K562 (cell line): ENCODE measurements at regions not wholly inside any gene's neighbourhood (a gene's known extent, or its start where the extent isn't known, plus 50 kb on each side); places are given as distances from the start of the nearest gene placed in this dataset.

Source experiments
- ATAC-seq: fragments of 200-7000 bp; cut with Tn5 transposase; 3 replicates; pipeline ENCODE4 v1.9.1; 2020; ENCODE audit warnings: moderate library complexity
- BruUV-seq: library from RNA; stranded (reverse); fragments of 400-500 nt; replicated peaks from 2 replicates; lab custom pipeline; 2021; lab: Mats Ljungman, UMichigan
- CTCF ChIA-PET: fragments of 300-600 bp; formaldehyde crosslinking; extraction: SDS; loops from one replicate; lab custom pipeline; 2021; ENCODE audit warnings: low intra/inter-chr PET ratio; lab: Yijun Ruan, JAX
- POLR2A ChIA-PET: fragments of 300-600, 350-650 bp; sonication (Branson Sonifier 250); formaldehyde crosslinking; extraction: SDS; loops from one replicate; lab custom pipeline; 2021; ENCODE audit warnings: antibody characterized with exemption, inconsistent platforms; lab: Yijun Ruan, JAX
- DNase-seq, 4 experiments: peaks; one replicate each; pipeline versions ENCODE4 v3.0.0 to v3.0.0-alpha.2; 2011 to 2018; ENCODE audit warnings: low spot score in 3 of 4, mixed read lengths in 3 of 4; ENCODE audit errors: extremely low read depth in 1 of 4
- FAIRE-seq: peaks from 2 replicates; lab custom pipeline; 2011; peaks lifted over from hg19 to GRCh38; lab: Jason Lieb, UNC
- H2AFZ ChIP-seq: 2 replicates; pipeline ENCODE4 v1.6.0; 2011; ENCODE audit warnings: low read depth, low read length, control low read depth, inconsistent platforms
- H3K27ac ChIP-seq: fragments of 200-600 bp; 3 replicates; pipeline ENCODE4 v1.8.0; 2011; ENCODE audit warnings: low read depth, mild to moderate bottlenecking, control low read depth, inconsistent platforms, low read length, moderate library complexity, mixed read lengths; ENCODE audit errors: extremely low read depth
- H3K27me3 ChIP-seq, 2 experiments: fragments of 300-600 bp in 1 of 2; 2 replicates in 1 of 2; 3 replicates in 1 of 2; pipeline versions ENCODE4 v1.6.0 to v1.8.0; 2011; ENCODE audit warnings: inconsistent platforms in 2 of 2, low read length in 2 of 2, mild to moderate bottlenecking in 1 of 2, mixed read lengths in 1 of 2, moderate library complexity in 1 of 2; ENCODE audit not compliant: control insufficient read depth in 2 of 2, insufficient read depth in 2 of 2
- H3K36me3 ChIP-seq: fragments of 300-600 bp; 3 replicates; pipeline ENCODE4 v1.8.0; 2011; ENCODE audit warnings: mild to moderate bottlenecking, low read length, inconsistent platforms; ENCODE audit not compliant: control insufficient read depth, insufficient read depth
- H3K4me1 ChIP-seq, 2 experiments: fragments of 200-600 bp in 1 of 2; replicated peaks in 1 of 2; 2 replicates in 1 of 2; 3 replicates in 1 of 2; pipeline versions ENCODE4 v1.5.1 to v1.8.0; 2011; ENCODE audit warnings: inconsistent platforms in 2 of 2, low read length in 2 of 2, mild to moderate bottlenecking in 1 of 2, mixed read lengths in 1 of 2, moderate library complexity in 1 of 2; ENCODE audit not compliant: control insufficient read depth in 2 of 2, insufficient read depth in 2 of 2
- H3K4me2 ChIP-seq: 2 replicates; pipeline ENCODE4 v1.6.1; 2011; ENCODE audit warnings: low read length, control low read depth, inconsistent platforms, mixed read lengths; ENCODE audit not compliant: insufficient read depth
- H3K4me3 ChIP-seq: fragments of 200-600 bp; sonication (generic), shearing (Covaris generic); 2 replicates; pipeline ENCODE4 v1.5.1; 2016; ENCODE audit warnings: control low read depth, inconsistent platforms
- H3K79me2 ChIP-seq: fragments of 200-600 bp; 3 replicates; pipeline ENCODE4 v1.8.0; 2011; ENCODE audit warnings: low read length, inconsistent platforms; ENCODE audit not compliant: control insufficient read depth, insufficient read depth
- H3K9ac ChIP-seq, 2 experiments: 2 replicates each; pipeline versions ENCODE4 v1.6.0 to v1.6.1; 2011; ENCODE audit warnings: low read depth in 2 of 2, low read length in 2 of 2, control low read depth in 1 of 2, inconsistent platforms in 1 of 2, mild to moderate bottlenecking in 1 of 2, mixed read lengths in 1 of 2; ENCODE audit not compliant: insufficient read depth in 1 of 2
- H3K9me1 ChIP-seq: one replicate; pipeline ENCODE4 v1.6.0; 2011; ENCODE audit warnings: inconsistent platforms, mild to moderate bottlenecking, low read length, moderate library complexity; ENCODE audit not compliant: control insufficient read depth, insufficient read depth
- H3K9me3 ChIP-seq: replicated peaks from 2 replicates; pipeline ENCODE4 v1.5.1; 2011; ENCODE audit warnings: low read depth, low read length, inconsistent platforms; ENCODE audit not compliant: control insufficient read depth, insufficient read depth
- H4K20me1 ChIP-seq: replicated peaks from 2 replicates; pipeline ENCODE4 v1.6.1; 2011; ENCODE audit warnings: low read length, inconsistent platforms, mixed read lengths; ENCODE audit not compliant: control insufficient read depth, insufficient read depth
- DACH1 ChIP-seq: fragments of 450-650 bp; IDR thresholded peaks from 2 replicates; pipeline ENCODE4 v1.6.1; 2018; ENCODE audit not compliant: partially characterized antibody
- FOXJ3 ChIP-seq: sonication (generic); formaldehyde crosslinking; IDR thresholded peaks from 2 replicates; pipeline ENCODE4 v1.4.0; 2020; ENCODE audit warnings: mild to moderate bottlenecking, missing genetic modification reagents
- HMGN3 ChIP-seq: IDR thresholded peaks from 2 replicates; pipeline ENCODE4 v1.6.1; 2011; ENCODE audit warnings: borderline replicate concordance, low read depth, mild to moderate bottlenecking, mixed read lengths, low read length; ENCODE audit not compliant: insufficient read length; ENCODE audit errors: extremely low read depth
- HNRNPUL1 ChIP-seq: fragments of 200-400 bp; formaldehyde crosslinking; IDR thresholded peaks from 2 replicates; pipeline ENCODE4 v1.6.1; 2017; ENCODE audit warnings: low read length
- KLF13 ChIP-seq: fragments of 450-650 bp; IDR thresholded peaks from 2 replicates; pipeline ENCODE4 v1.6.1; 2016; ENCODE audit warnings: missing genetic modification characterization, low read depth, mild to moderate bottlenecking, missing compliant biosample characterization, moderate library complexity, borderline replicate concordance
- NFIC ChIP-seq: fragments of 450-650 bp; IDR thresholded peaks from 2 replicates; pipeline ENCODE4 v1.6.1; 2017; ENCODE audit warnings: mild to moderate bottlenecking, inconsistent platforms
- RBM14 ChIP-seq: fragments of 200-400 bp; formaldehyde crosslinking; IDR thresholded peaks from 2 replicates; pipeline ENCODE4 v1.6.1; 2018; ENCODE audit warnings: low read depth, mild to moderate bottlenecking, low read length, moderate library complexity, borderline replicate concordance; ENCODE audit not compliant: insufficient read depth
- ZFP1 ChIP-seq: fragments of 450-650 bp; formaldehyde crosslinking; IDR thresholded peaks from 2 replicates; pipeline ENCODE4 v1.4.0; 2020; ENCODE audit warnings: mild to moderate bottlenecking, mixed read lengths
- ZNF146 ChIP-seq: IDR thresholded peaks from one replicate; pipeline ENCODE4 v1.6.1; 2018; ENCODE audit warnings: missing compliant biosample characterization; ENCODE audit not compliant: unreplicated experiment
- ZNF217 ChIP-seq: sonication (generic); formaldehyde crosslinking; IDR thresholded peaks from 2 replicates; pipeline ENCODE4 v1.8.0; 2022; ENCODE audit warnings: mild to moderate bottlenecking, missing genetic modification reagents
- ZNF232 ChIP-seq: sonication (generic); formaldehyde crosslinking; IDR thresholded peaks from 2 replicates; pipeline ENCODE4 v1.8.0; 2022; ENCODE audit warnings: mild to moderate bottlenecking, missing genetic modification reagents
- ZNF316 ChIP-seq: fragments of 450-650 bp; IDR thresholded peaks from 2 replicates; pipeline ENCODE4 v1.6.1; 2016
- ZNF780A ChIP-seq: fragments of 250-450 bp; sonication (Bioruptor Pico); IDR thresholded peaks from 2 replicates; pipeline ENCODE4 v1.5.0; 2021; ENCODE audit warnings: mild to moderate bottlenecking
- WGBS: fragments of 100-300 bp; shearing (Covaris generic); methylation state at CpG from one replicate; pipeline ENCODE4 v1.1.6; 2016; ENCODE audit warnings: low coverage, mixed read lengths; ENCODE audit not compliant: insufficient coverage; ENCODE audit errors: missing lambda C conversion rate; 5-methylcytosine and 5-hydroxymethylcytosine counted together
- in situ Hi-C: fragments of 300-500 bp; cut with MboI; formaldehyde crosslinking; loops from 4 replicates; pipeline ENCODE4 v1.15.0; 2018; ENCODE audit warnings: inconsistent platforms, mixed read lengths
- intact Hi-C: fragments of 100-400 bp; cut with micrococcal nuclease; formaldehyde crosslinking; loops from 2 replicates; pipeline ENCODE4 v1.14.2; 2022
- TF ChIP-seq, protein P1 (sequence below): sonication (generic); formaldehyde crosslinking; IDR thresholded peaks from 2 replicates; pipeline ENCODE4 v1.9.0; 2022; ENCODE audit warnings: mild to moderate bottlenecking, missing genetic modification reagents
- TF ChIP-seq, protein P2 (sequence below): fragments of 450-650 bp; IDR thresholded peaks from 2 replicates; pipeline ENCODE4 v1.6.1; 2016; ENCODE audit warnings: missing biosample characterization, missing genetic modification characterization
- TF ChIP-seq, protein P3 (sequence below): sonication (generic); formaldehyde crosslinking; IDR thresholded peaks from 2 replicates; pipeline ENCODE4 v1.4.0; 2020; ENCODE audit warnings: mild to moderate bottlenecking, missing genetic modification reagents

DNA sequence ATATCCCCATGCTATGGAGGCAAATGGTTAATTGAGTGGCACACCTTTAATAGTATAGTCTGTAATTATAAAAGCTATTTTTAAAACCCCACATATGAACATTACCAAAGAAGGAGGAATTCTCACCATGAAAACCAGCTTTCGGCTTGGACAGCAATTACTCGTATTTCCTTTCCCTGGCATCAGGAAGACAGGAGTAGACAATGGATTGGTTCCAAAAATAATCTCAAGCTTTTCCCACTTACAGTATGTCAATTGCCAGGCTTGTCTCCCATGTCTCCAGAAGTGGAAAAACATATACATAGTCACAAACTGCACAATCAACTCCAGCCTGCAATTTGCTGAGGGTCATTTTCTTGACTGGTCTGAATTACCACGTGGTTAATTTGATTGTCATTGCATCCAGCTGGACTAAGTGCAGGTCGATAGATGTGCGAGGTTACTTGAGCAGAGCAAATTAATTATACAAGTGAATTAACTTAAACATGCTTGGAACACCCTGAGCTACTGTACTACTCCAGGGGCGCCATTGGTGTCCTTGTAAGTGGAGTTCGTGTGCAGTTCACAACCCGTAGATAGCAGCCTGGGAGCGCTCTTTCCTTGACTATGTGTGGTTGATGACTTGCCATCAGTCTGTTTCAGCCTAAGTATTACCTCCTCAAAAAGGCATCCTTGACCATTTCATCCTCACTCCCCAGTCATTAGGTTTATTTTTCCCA, 124.3 kb upstream of the PELI1 start (continued):
- TF ChIP-seq, protein P1, sequence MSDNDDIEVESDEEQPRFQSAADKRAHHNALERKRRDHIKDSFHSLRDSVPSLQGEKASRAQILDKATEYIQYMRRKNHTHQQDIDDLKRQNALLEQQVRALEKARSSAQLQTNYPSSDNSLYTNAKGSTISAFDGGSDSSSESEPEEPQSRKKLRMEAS (CRISPR knock-in tag), result no peak
- no peak for TF ChIP-seq ZNF780A (CRISPR knock-in tag)

GRCh38 chr2:64273524-64274398, 129.5 kb upstream of the PELI1 start:
- no peak overlapping the region for H3K4me2 ChIP-seq
- no peak overlapping the region for H3K27ac ChIP-seq
- FAIRE-seq (peak; percentile 69), DNase-seq (no peak), ATAC-seq (peak; percentile 61)
- no peaks in the 10 kb centered on the region for H3K9me1 ChIP-seq
- H3K9ac ChIP-seq, result peak overlapping the region in 1 of 2 experiments; percentile 70; a peak in 1 of 4 replicates
- intact Hi-C loops, result no loop called here
- CTCF ChIA-PET, result no interaction called here
- in situ Hi-C loops, result no loop called here
- no TSS peak for BruUV-seq
- 12% methylated on average over 6 of the region's 6 CpGs for WGBS
- peak overlapping the region; percentile 36; the same call in 1 of the 2 replicates for H2AFZ ChIP-seq
- no peaks in the 10 kb centered on the region for H3K27me3 ChIP-seq
- H3K4me3 ChIP-seq, result no peak overlapping the region
- no peaks in the 10 kb centered on the region for H4K20me1 ChIP-seq
- no peaks in the 10 kb centered on the region for H3K79me2 ChIP-seq
- H3K4me1 ChIP-seq, result peaks cover 5 to 14% of the 10 kb centered on the region in 2 experiments; a peak in 4 of 5 replicates
- POLR2A ChIA-PET, result interaction anchor here (0.7 to 0.8 kb wide), 2 partner anchors 12 to 519 kb away, joined by 3 read pairs; no protein-coding TSS in a partner anchor
- H3K36me3 ChIP-seq, result no peaks in the 10 kb centered on the region
- H3K9me3 ChIP-seq, result no peaks in the 10 kb centered on the region
- TF ChIP-seq ZNF146 (CRISPR knock-in tag) (no peak), ZNF232 (no peak), ZNF217 (CRISPR knock-in tag) (no peak), DACH1 (peak; percentile 77), ZFP1 (CRISPR knock-in tag) (no peak), HMGN3 (no peak), NFIC (no peak), ZNF316 (0 out of 2 replicates have a peak, but pooled peaks have one; percentile 3), FOXJ3 (CRISPR knock-in tag) (no peak), RBM14 (no peak), HNRNPUL1 (no peak), KLF13 (tag) (no peak)
- TF ChIP-seq, protein P2, sequence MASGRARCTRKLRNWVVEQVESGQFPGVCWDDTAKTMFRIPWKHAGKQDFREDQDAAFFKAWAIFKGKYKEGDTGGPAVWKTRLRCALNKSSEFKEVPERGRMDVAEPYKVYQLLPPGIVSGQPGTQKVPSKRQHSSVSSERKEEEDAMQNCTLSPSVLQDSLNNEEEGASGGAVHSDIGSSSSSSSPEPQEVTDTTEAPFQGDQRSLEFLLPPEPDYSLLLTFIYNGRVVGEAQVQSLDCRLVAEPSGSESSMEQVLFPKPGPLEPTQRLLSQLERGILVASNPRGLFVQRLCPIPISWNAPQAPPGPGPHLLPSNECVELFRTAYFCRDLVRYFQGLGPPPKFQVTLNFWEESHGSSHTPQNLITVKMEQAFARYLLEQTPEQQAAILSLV (tag), result peak; percentile 71
- TF ChIP-seq, protein P3, sequence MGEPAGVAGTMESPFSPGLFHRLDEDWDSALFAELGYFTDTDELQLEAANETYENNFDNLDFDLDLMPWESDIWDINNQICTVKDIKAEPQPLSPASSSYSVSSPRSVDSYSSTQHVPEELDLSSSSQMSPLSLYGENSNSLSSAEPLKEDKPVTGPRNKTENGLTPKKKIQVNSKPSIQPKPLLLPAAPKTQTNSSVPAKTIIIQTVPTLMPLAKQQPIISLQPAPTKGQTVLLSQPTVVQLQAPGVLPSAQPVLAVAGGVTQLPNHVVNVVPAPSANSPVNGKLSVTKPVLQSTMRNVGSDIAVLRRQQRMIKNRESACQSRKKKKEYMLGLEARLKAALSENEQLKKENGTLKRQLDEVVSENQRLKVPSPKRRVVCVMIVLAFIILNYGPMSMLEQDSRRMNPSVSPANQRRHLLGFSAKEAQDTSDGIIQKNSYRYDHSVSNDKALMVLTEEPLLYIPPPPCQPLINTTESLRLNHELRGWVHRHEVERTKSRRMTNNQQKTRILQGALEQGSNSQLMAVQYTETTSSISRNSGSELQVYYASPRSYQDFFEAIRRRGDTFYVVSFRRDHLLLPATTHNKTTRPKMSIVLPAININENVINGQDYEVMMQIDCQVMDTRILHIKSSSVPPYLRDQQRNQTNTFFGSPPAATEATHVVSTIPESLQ (CRISPR knock-in tag), result no peak
